ENCODE measurements at regions not wholly inside any gene's neighbourhood (a gene's known extent, or its start where the extent isn't known, plus 50 kb on each side); places are given as distances from the start of the nearest gene placed in this dataset.

GRCh38 chr9:120156376-120156775, 423.6 kb downstream of the CDK5RAP2 start:
- TF ChIP-seq POLR2A (IDR thresholded peaks at IDR 0.05) = no peak
- TF ChIP-seq CTCF (IDR thresholded peaks at IDR 0.05 in 8 of 11, conservative IDR thresholded peaks at IDR 0.05 in 3 of 11) = no peak

Data from spleen (tissue), 7 donors.